ENCODE measurements at regions not wholly inside any gene's neighbourhood (a gene's known extent, or its start where the extent isn't known, plus 50 kb on each side); places are given as distances from the start of the nearest gene placed in this dataset.

DNA sequence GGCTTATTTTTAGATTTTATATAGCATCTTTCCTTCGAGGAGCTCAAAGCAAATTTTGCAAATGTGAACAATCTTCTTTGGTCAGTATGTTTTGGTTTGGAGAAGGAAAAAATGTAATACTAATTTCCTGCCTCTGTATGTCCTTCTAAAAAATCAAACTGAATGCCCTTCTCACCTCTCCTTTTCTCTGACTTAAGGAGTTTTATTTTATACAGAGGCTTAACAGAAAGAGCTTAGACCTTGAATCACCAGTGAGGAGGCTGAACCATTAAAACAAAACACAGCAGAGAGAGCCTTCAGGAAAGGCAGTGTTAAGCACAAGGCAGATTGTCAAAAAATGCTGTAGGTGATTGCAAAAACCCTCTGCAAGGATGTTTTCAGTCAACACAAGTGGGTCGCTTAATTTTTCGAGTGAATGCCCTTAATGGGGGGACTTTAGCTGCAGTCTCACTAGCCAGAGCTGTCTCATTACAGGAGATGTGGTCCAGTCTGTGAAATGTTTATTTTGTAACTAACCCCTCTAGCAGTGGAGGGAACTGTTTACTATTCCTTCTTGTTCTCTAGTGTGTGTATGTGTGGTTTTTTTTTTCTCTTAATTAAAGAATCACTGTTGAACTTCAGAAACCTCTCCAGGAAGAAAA, 481.3 kb upstream of the CITED2 start:
- Histone ChIP-seq H3K79me2 (ENCODE audit: insufficient read depth, low read length) (no peaks in the 10 kb centered on the region), H3K27me3 (ENCODE audit: insufficient read depth, low read length) (no peaks in the 10 kb centered on the region), H3K27ac (ENCODE audit: low read depth, low read length) (peak overlapping the region; percentile 60), H3K36me3 (ENCODE audit: insufficient read depth, low read length) (no peaks in the 10 kb centered on the region), H3K4me3 (ENCODE audit: insufficient read depth, low read length) (no peak overlapping the region), H4K20me1 (ENCODE audit: insufficient read depth, low read length) (no peaks in the 10 kb centered on the region), H3K4me1 (ENCODE audit: insufficient read depth, low read length) (peaks cover 37% of the 10 kb centered on the region), H3K9me3 (ENCODE audit: low read depth, low read length) (no peaks in the 10 kb centered on the region), H2AFZ (ENCODE audit: low read length) (peak overlapping the region; percentile 59), H3K4me2 (ENCODE audit: insufficient read depth, low read length) (peak overlapping the region; percentile 42)
- TF ChIP-seq, protein P1, sequence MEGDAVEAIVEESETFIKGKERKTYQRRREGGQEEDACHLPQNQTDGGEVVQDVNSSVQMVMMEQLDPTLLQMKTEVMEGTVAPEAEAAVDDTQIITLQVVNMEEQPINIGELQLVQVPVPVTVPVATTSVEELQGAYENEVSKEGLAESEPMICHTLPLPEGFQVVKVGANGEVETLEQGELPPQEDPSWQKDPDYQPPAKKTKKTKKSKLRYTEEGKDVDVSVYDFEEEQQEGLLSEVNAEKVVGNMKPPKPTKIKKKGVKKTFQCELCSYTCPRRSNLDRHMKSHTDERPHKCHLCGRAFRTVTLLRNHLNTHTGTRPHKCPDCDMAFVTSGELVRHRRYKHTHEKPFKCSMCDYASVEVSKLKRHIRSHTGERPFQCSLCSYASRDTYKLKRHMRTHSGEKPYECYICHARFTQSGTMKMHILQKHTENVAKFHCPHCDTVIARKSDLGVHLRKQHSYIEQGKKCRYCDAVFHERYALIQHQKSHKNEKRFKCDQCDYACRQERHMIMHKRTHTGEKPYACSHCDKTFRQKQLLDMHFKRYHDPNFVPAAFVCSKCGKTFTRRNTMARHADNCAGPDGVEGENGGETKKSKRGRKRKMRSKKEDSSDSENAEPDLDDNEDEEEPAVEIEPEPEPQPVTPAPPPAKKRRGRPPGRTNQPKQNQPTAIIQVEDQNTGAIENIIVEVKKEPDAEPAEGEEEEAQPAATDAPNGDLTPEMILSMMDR (IDR thresholded peaks at IDR 0.05; ENCODE audit: extremely low read depth, low read depth, low read length) = no peak
- DNase-seq (ENCODE audit: insufficient read length, low spot score, missing footprints) = no peak

DNA sequence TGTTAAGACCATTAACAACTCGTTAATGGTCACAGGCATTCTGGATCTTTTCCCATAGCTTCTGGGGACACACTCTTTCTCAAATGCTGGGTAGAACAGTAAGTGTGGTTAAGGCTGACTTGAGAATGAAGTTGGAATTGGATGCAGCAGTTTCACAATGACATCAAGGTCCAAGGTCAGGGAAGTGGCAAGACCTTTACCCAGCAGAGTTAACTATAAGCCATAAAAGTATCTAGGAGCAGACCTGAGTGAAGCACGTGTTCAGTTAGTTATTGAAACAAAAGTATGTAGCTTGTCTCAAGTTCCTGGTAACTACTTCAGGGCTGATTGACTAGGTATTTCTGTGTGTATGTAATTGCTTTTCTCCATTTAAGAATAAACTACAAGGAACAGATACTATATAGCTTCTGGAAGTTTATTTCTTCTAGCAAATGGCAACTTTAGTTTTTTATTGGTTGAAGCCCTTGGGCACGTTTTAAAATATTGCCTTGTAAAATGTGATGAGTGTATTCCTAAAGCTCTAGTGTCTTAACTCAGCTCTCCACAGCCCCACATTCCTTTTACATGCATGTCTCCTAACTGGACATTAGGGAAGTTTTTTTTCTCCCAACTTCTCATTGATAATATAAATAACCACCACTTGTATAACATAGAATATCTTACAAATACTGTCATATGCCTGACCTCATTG, 479.0 kb upstream of the CITED2 start:
- TF ChIP-seq, protein P1 (IDR thresholded peaks at IDR 0.05; ENCODE audit: extremely low read depth, low read depth, low read length) = no peak
- Histone ChIP-seq H3K9me3 (ENCODE audit: low read depth, low read length) (no peaks in the 10 kb centered on the region), H3K27ac (ENCODE audit: low read depth, low read length) (peak overlapping the region; percentile 80), H2AFZ (ENCODE audit: low read length) (peak overlapping the region; percentile 10), H3K79me2 (ENCODE audit: insufficient read depth, low read length) (no peaks in the 10 kb centered on the region), H3K4me3 (ENCODE audit: insufficient read depth, low read length) (no peak overlapping the region), H3K4me2 (ENCODE audit: insufficient read depth, low read length) (peak overlapping the region; percentile 17), H4K20me1 (ENCODE audit: insufficient read depth, low read length) (no peaks in the 10 kb centered on the region), H3K36me3 (ENCODE audit: insufficient read depth, low read length) (no peaks in the 10 kb centered on the region), H3K27me3 (ENCODE audit: insufficient read depth, low read length) (no peaks in the 10 kb centered on the region), H3K4me1 (ENCODE audit: insufficient read depth, low read length) (peaks cover 37% of the 10 kb centered on the region)
- no peak for DNase-seq (ENCODE audit: insufficient read length, low spot score, missing footprints)

DNA sequence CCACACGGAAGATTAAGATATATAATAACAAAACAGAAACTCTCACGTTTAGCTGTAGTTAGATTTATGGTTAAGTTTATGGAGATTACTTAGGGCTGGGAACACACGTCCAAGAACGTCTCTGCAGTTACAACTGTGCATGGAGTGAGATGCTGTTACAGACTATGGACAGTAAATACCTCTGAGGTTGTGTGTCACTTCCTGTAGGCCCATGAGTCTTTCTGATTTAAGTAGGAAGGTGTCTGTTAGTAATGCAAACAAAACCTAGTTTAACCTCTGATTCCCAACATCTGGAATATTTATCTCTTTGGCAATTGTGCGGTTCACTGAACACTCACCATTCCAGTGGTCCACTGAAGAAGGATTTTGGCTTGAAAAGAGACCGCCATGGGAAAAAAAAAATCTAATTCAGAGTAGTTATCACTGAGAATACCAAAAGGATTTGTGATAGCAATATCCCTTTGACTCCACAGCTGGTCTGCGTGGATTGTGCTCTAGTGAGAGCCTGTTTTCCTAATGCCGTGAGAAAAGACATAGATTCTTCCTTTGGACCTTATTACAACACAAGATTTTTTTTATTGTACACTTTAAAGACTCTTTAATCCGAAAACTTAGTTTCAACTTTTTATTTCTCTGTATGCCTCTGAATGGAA, 478.2 kb upstream of the CITED2 start:
- peak overlapping the region; percentile 24 for H3K4me2 ChIP-seq (ENCODE audit: insufficient read depth, low read length)
- TF ChIP-seq, protein P1 (IDR thresholded peaks at IDR 0.05; ENCODE audit: extremely low read depth, low read depth, low read length) = no peak
- H3K4me1 ChIP-seq (ENCODE audit: insufficient read depth, low read length) = peaks cover 37% of the 10 kb centered on the region
- no peaks in the 10 kb centered on the region for H3K9me3 ChIP-seq (ENCODE audit: low read depth, low read length)
- H3K27ac ChIP-seq (ENCODE audit: low read depth, low read length) = peak overlapping the region; percentile 80
- no peak for DNase-seq (ENCODE audit: insufficient read length, low spot score, missing footprints)
- H2AFZ ChIP-seq (ENCODE audit: low read length) = peak overlapping the region; percentile 12
- H4K20me1 ChIP-seq (ENCODE audit: insufficient read depth, low read length) = no peaks in the 10 kb centered on the region
- H3K36me3 ChIP-seq (ENCODE audit: insufficient read depth, low read length) = no peaks in the 10 kb centered on the region
- no peaks in the 10 kb centered on the region for H3K79me2 ChIP-seq (ENCODE audit: insufficient read depth, low read length)
- no peaks in the 10 kb centered on the region for H3K27me3 ChIP-seq (ENCODE audit: insufficient read depth, low read length)
- H3K4me3 ChIP-seq (ENCODE audit: insufficient read depth, low read length) = no peak overlapping the region

DNA sequence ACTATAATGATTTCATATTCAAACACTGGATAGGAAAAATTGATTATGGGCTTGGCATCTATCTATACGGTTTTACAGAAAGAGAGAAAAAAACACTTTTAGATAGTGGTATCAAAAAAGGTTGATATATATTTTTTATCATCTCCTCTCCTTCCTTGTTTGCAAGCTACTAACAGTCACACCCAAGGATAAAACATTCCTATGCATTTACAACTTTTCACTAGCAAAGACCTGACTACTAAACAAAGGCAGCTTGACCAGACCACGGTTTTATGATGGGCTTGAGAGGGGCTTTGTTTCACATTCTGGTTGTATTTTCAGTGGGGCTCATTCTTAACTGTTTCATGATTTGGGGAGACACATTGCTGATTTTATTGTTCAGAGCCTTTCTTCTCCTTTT, 477.6 kb upstream of the CITED2 start:
- TF ChIP-seq, protein P1 (IDR thresholded peaks at IDR 0.05; ENCODE audit: extremely low read depth, low read depth, low read length) = no peak
- peak overlapping the region; percentile 12 for H2AFZ ChIP-seq (ENCODE audit: low read length)
- H3K9me3 ChIP-seq (ENCODE audit: low read depth, low read length) = no peaks in the 10 kb centered on the region
- H3K79me2 ChIP-seq (ENCODE audit: insufficient read depth, low read length) = no peaks in the 10 kb centered on the region
- no peaks in the 10 kb centered on the region for H3K27me3 ChIP-seq (ENCODE audit: insufficient read depth, low read length)
- peak overlapping the region; percentile 80 for H3K27ac ChIP-seq (ENCODE audit: low read depth, low read length)
- no peak overlapping the region for H3K4me3 ChIP-seq (ENCODE audit: insufficient read depth, low read length)
- peaks cover 37% of the 10 kb centered on the region for H3K4me1 ChIP-seq (ENCODE audit: insufficient read depth, low read length)
- H4K20me1 ChIP-seq (ENCODE audit: insufficient read depth, low read length) = no peaks in the 10 kb centered on the region
- no peak for DNase-seq (ENCODE audit: insufficient read length, low spot score, missing footprints)
- peak overlapping the region; percentile 24 for H3K4me2 ChIP-seq (ENCODE audit: insufficient read depth, low read length)
- no peaks in the 10 kb centered on the region for H3K36me3 ChIP-seq (ENCODE audit: insufficient read depth, low read length)
